ENCODE measurements at regions not wholly inside any gene's neighbourhood (a gene's known extent, or its start where the extent isn't known, plus 50 kb on each side); places are given as distances from the start of the nearest gene placed in this dataset.
"Not testable (repeated sequence)": the region's sequence is repeated elsewhere in the genome, so short reads cannot be mapped to it uniquely, and the experiment has no call there.

DNA sequence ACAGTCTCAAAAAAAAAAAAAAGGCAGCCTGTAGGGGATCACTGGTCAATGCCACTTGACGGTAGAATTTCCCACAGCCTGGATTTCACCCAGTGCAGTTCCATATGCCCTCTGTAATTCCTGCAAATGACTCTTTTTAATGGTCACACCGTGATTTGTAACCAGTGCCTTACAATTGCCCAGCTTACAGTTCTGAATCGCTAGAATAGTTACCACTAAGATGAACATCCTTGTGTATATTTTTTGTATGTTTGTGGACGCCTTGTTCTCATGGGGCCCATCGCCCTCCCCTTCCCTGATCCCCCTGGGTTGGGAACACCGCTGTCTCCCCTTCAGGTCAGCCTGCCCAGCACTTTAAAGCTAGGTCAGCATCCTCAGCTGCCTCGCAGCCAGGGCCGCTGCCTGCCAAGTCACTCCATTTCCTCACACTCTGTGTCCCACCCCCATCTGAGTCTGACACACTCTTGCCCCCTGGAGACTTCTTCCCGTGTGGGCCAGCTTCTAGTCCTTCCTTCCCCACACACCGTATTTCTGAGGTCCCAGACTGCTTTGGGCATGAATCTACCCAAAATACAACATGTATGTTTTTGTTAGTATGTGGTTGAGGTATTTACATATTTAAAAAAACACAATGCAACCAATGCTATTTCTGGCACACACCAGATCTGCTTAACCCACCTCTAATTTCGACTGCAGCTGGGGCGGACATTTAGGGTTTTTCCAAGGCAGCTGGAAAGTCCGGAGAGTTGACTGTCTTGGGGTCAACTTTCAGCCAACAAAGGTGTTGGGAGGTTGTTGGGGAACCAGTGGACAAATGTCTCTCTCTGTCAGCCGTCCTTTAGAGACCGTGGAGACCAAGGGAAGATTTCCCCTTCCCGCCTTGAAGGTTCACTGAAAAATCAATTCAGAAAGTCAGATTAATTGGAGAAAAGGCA is 120.5 kb upstream of the NEK6 start:
- DNase-seq (no peak), ATAC-seq (no peak)
- no peak overlapping the region for H3K27ac Mint-ChIP-seq
- H3K4me1 Mint-ChIP-seq (ENCODE audit: low read depth), result no peaks in the 10 kb centered on the region
- H3K36me3 Mint-ChIP-seq (ENCODE audit: low read depth), result no peaks in the 10 kb centered on the region
- intact Hi-C loops (cut with micrococcal nuclease), result no loop called here
- CTCF ChIA-PET, result interaction anchor here (1.5 to 2.4 kb wide), 2 partner anchors 9 to 10 kb away, joined by 3 to 12 read pairs; no protein-coding TSS in a partner anchor
- POLR2A ChIA-PET, result no interaction called here
- peaks cover 8% of the 10 kb centered on the region for H3K27me3 Mint-ChIP-seq
- H3K4me3 Mint-ChIP-seq, result no peak overlapping the region
- H3K9me3 Mint-ChIP-seq, result no peaks in the 10 kb centered on the region
- no peak for TF ChIP-seq CTCF (IDR thresholded peaks at IDR 0.05)

- Mint-ChIP-seq H3K27me3 (peaks cover 5% of the 10 kb centered on the region), H3K36me3 (ENCODE audit: low read depth) (no peaks in the 10 kb centered on the region), H3K9me3 (no peaks in the 10 kb centered on the region), H3K4me1 (ENCODE audit: low read depth) (no peaks in the 10 kb centered on the region), H3K27ac (no peak overlapping the region), H3K4me3 (no peak overlapping the region)
- no peak for TF ChIP-seq CTCF (IDR thresholded peaks at IDR 0.05)
- ChIA-PET CTCF (no interaction called here), POLR2A (no interaction called here)
- DNase-seq (no peak), ATAC-seq (no peak)
- intact Hi-C loops (cut with micrococcal nuclease), result no loop called here
These were observed 119.8 kb upstream of the NEK6 start for GRCh38 chr9:124137944-124138335.

DNA sequence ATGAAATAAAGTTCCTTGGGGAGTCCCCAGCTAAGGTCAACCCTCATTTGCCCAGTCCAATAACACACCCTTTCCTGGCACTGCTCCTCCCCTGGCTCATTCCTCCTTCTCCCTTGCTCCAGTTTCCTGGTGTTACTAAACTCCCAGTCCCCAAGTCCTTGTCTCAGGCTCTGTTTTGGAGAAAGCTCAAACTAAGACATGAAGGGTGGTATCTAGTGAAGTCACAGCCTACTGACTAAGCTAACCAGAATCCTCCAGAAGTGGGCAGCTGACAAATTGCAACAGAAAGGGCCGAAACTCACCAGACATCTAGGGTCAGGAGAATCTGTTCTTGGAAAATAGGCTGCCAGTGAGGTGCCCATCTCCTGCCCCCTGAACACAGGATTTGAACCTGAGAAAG is 118.7 kb upstream of the NEK6 start:
- Mint-ChIP-seq H3K9me3 (no peaks in the 10 kb centered on the region), H3K4me3 (no peak overlapping the region), H3K27me3 (peaks cover 5% of the 10 kb centered on the region), H3K27ac (no peak overlapping the region), H3K4me1 (ENCODE audit: low read depth) (no peaks in the 10 kb centered on the region), H3K36me3 (ENCODE audit: low read depth) (no peaks in the 10 kb centered on the region)
- ChIA-PET POLR2A (interaction anchor here (0.7 kb wide), 1 partner anchor 94 kb away, joined by 3 read pairs; no protein-coding TSS in a partner anchor), CTCF (interaction anchor here (1.2 kb wide), 1 partner anchor 12 kb away, joined by 4 read pairs; no protein-coding TSS in a partner anchor)
- TF ChIP-seq CTCF (IDR thresholded peaks at IDR 0.05), result no peak
- intact Hi-C loops (cut with micrococcal nuclease), result no loop called here
- ATAC-seq (no peak), DNase-seq (no peak)

DNA sequence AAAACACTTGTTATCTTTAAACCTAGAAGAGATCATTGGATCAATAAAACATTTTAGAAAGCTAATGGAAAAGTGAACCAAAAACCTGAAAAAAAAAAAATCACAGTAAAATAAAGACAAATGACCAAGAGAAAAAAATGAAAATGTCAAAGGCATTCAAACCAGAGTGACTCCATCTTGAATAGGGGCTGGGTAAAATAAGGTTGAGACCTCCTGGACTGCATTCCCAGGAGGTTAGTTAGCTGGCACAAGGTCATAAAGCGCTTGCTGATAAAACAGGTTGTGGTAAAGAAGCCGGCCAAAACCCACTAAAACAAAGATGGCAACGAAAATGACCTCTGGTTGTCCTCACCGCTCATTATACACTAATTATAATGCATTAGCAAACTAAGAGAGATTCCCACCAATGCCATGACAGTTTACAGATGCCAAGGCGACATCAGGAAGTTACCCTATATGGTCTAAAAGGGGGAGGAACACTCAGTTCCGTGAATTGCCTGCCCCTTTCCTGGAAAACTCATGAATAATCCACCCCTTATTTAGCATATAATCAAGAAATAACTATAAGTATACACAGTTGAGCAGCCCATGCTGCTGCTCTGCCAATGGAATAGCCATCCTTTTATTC is 116.7 kb upstream of the NEK6 start:
- Mint-ChIP-seq H3K4me1 (ENCODE audit: low read depth) (peaks cover 2% of the 10 kb centered on the region), H3K27ac (no peak overlapping the region), H3K27me3 (peaks cover 2% of the 10 kb centered on the region), H3K36me3 (ENCODE audit: low read depth) (no peaks in the 10 kb centered on the region), H3K4me3 (no peak overlapping the region), H3K9me3 (no peaks in the 10 kb centered on the region)
- ChIA-PET POLR2A (no interaction called here), CTCF (no interaction called here)
- ATAC-seq (no peak), DNase-seq (no peak)
- intact Hi-C loops (cut with micrococcal nuclease), result no loop called here
- TF ChIP-seq CTCF (IDR thresholded peaks at IDR 0.05), result no peak

GRCh38 chr9:124144561-124145123 is 113.1 kb upstream of the NEK6 start:
- intact Hi-C loops (cut with micrococcal nuclease); H3K27ac Mint-ChIP-seq; ATAC-seq; H3K36me3 Mint-ChIP-seq (ENCODE audit: low read depth); H3K4me1 Mint-ChIP-seq (ENCODE audit: low read depth); H3K9me3 Mint-ChIP-seq; H3K4me3 Mint-ChIP-seq; CTCF ChIA-PET; DNase-seq; H3K27me3 Mint-ChIP-seq: not testable (repeated sequence)
- POLR2A ChIA-PET, result interaction anchor here (0.6 kb wide), 1 partner anchor 72 kb away, joined by 3 read pairs; no protein-coding TSS in a partner anchor

Measured in activated CD8-positive, alpha-beta T cell treated with anti-CD3 and anti-CD28 coated beads for 36 hours (primary cell).